H9 (cell line): ENCODE measurements at regions not wholly inside any gene's neighbourhood (a gene's known extent, or its start where the extent isn't known, plus 50 kb on each side); places are given as distances from the start of the nearest gene placed in this dataset.

Experiments
- DNase-seq: peaks from one replicate; pipeline ENCODE4 v3.0.0-alpha.2; 2017
- H2AFZ ChIP-seq: one replicate; pipeline ENCODE4 v1.6.1; 2013; ENCODE audit warnings: mild to moderate bottlenecking, low read length, control low read depth, moderate library complexity
- H2AK5ac ChIP-seq: 2 replicates; pipeline ENCODE4 v1.6.1; 2013; ENCODE audit warnings: low read length, control low read depth, mixed read lengths; ENCODE audit not compliant: insufficient read length
- H2BK120ac ChIP-seq: one replicate; pipeline ENCODE4 v1.6.1; 2013; ENCODE audit warnings: low read depth, mild to moderate bottlenecking, low read length, control low read depth, inconsistent platforms; ENCODE audit not compliant: poor library complexity, severe bottlenecking
- H2BK12ac ChIP-seq: 2 replicates; pipeline ENCODE4 v1.6.1; 2013; ENCODE audit warnings: low read length, control low read depth, mixed read lengths, low read depth; ENCODE audit not compliant: insufficient read length
- H2BK15ac ChIP-seq: 2 replicates; pipeline ENCODE4 v1.6.1; 2013; ENCODE audit warnings: low read depth, low read length, control low read depth
- H2BK20ac ChIP-seq: one replicate; pipeline ENCODE4 v1.6.1; 2013; ENCODE audit warnings: low read depth, mild to moderate bottlenecking, low read length, control low read depth, inconsistent platforms; ENCODE audit not compliant: poor library complexity, severe bottlenecking
- H2BK5ac ChIP-seq: 2 replicates; pipeline ENCODE4 v1.6.1; 2013; ENCODE audit warnings: low read length, control low read depth, mixed read lengths; ENCODE audit not compliant: insufficient read length
- H3K14ac ChIP-seq: 2 replicates; pipeline ENCODE4 v1.6.1; 2013; ENCODE audit warnings: low read length, control low read depth; ENCODE audit not compliant: insufficient read depth
- H3K18ac ChIP-seq: 2 replicates; pipeline ENCODE4 v1.6.1; 2013; ENCODE audit warnings: low read depth, mild to moderate bottlenecking, mixed read lengths, low read length, control low read depth; ENCODE audit not compliant: insufficient read length
- H3K23ac ChIP-seq: 2 replicates; pipeline ENCODE4 v1.6.1; 2013; ENCODE audit warnings: low read length, control low read depth, mixed read lengths, low read depth; ENCODE audit not compliant: insufficient read length
- H3K23me2 ChIP-seq: 2 replicates; pipeline ENCODE4 v1.6.1; 2013; ENCODE audit warnings: low read depth, mild to moderate bottlenecking, mixed read lengths, low read length, control low read depth; ENCODE audit not compliant: insufficient read length, poor library complexity, severe bottlenecking
- H3K27ac ChIP-seq: 2 replicates; pipeline ENCODE4 v1.5.1; 2013; ENCODE audit warnings: low read length, control low read depth, mixed read lengths, low read depth; ENCODE audit not compliant: insufficient read length
- H3K27me3 ChIP-seq: 2 replicates; pipeline ENCODE4 v1.6.1; 2013; ENCODE audit warnings: low read length, control low read depth, inconsistent platforms; ENCODE audit not compliant: insufficient read depth
- H3K4ac ChIP-seq: 2 replicates; pipeline ENCODE4 v1.6.1; 2013; ENCODE audit warnings: low read depth, mild to moderate bottlenecking, control low read depth, inconsistent platforms, low read length, moderate library complexity
- H3K4me1 ChIP-seq: 2 replicates; pipeline ENCODE4 v1.6.1; 2013; ENCODE audit warnings: low read length, control low read depth, inconsistent platforms; ENCODE audit not compliant: insufficient read depth
- H3K4me2 ChIP-seq: 2 replicates; pipeline ENCODE4 v1.6.1; 2013; ENCODE audit warnings: low read length, control low read depth, mixed read lengths; ENCODE audit not compliant: insufficient read length, insufficient read depth
- H3K56ac ChIP-seq: 2 replicates; pipeline ENCODE4 v1.6.1; 2013; ENCODE audit warnings: low read depth, mild to moderate bottlenecking, mixed read lengths, low read length, control low read depth; ENCODE audit not compliant: insufficient read length
- H3K79me1 ChIP-seq: 2 replicates; pipeline ENCODE4 v1.6.1; 2013; ENCODE audit warnings: low read depth, mild to moderate bottlenecking, moderate library complexity, low read length, control low read depth, inconsistent platforms; ENCODE audit not compliant: insufficient read depth, poor library complexity, severe bottlenecking
- H3K79me2 ChIP-seq: 2 replicates; pipeline ENCODE4 v1.6.1; 2013; ENCODE audit warnings: low read length, control low read depth, inconsistent platforms; ENCODE audit not compliant: insufficient read depth
- H3K9ac ChIP-seq: 2 replicates; pipeline ENCODE4 v1.6.1; 2013; ENCODE audit warnings: low read length, control low read depth, mixed read lengths; ENCODE audit not compliant: insufficient read length; ENCODE audit errors: extremely low read depth
- H3K9me3 ChIP-seq: one replicate; pipeline ENCODE4 v1.6.1; 2013; ENCODE audit warnings: low read depth, low read length, inconsistent platforms; ENCODE audit not compliant: control insufficient read depth
- H3T11ph ChIP-seq: one replicate; pipeline ENCODE4 v1.6.1; 2013; ENCODE audit warnings: mild to moderate bottlenecking, low read length, control low read depth, inconsistent platforms
- H4K20me1 ChIP-seq: one replicate; pipeline ENCODE4 v1.6.1; 2013; ENCODE audit not compliant: control insufficient read depth, insufficient read length, insufficient read depth
- H4K5ac ChIP-seq: 2 replicates; pipeline ENCODE4 v1.6.1; 2013; ENCODE audit warnings: low read depth, mild to moderate bottlenecking, mixed read lengths, low read length, control low read depth; ENCODE audit not compliant: insufficient read length
- H4K8ac ChIP-seq: replicated peaks from 2 replicates; pipeline ENCODE4 v1.6.1; 2013; ENCODE audit warnings: low read length, control low read depth, mixed read lengths, low read depth; ENCODE audit not compliant: insufficient read length
- H4K91ac ChIP-seq: 2 replicates; pipeline ENCODE4 v1.6.1; 2013; ENCODE audit warnings: low read depth, mild to moderate bottlenecking, moderate library complexity, mixed read lengths, low read length, control low read depth; ENCODE audit not compliant: insufficient read length
- H3K27ac Mint-ChIP-seq, 3 experiments: 2 replicates in 2 of 3; 3 replicates in 1 of 3; pipeline ENCODE4 v1.8.0; 2020 to 2021; ENCODE audit warnings: mixed read lengths in 3 of 3, mild to moderate bottlenecking in 1 of 3, moderate library complexity in 1 of 3
- H3K27me3 Mint-ChIP-seq: 2 replicates; pipeline ENCODE4 v1.8.0; 2021; ENCODE audit warnings: low read depth, mild to moderate bottlenecking, moderate library complexity, mixed read lengths
- H3K36me3 Mint-ChIP-seq, 3 experiments: 2 replicates in 2 of 3; 3 replicates in 1 of 3; pipeline ENCODE4 v1.8.0; 2020 to 2021; ENCODE audit warnings: low read depth in 3 of 3, mixed read lengths in 3 of 3; ENCODE audit not compliant: insufficient read depth in 1 of 3
- H3K4me1 Mint-ChIP-seq, 2 experiments: 2 replicates each; pipeline ENCODE4 v1.8.0; 2020; ENCODE audit warnings: mixed read lengths in 2 of 2
- H3K4me3 Mint-ChIP-seq, 2 experiments: 2 replicates in 1 of 2; 3 replicates in 1 of 2; pipeline ENCODE4 v1.8.0; 2020 to 2021; ENCODE audit warnings: mild to moderate bottlenecking in 2 of 2, mixed read lengths in 2 of 2, moderate library complexity in 1 of 2
- H3K9me3 Mint-ChIP-seq, 2 experiments: 2 replicates in 1 of 2; 3 replicates in 1 of 2; pipeline ENCODE4 v1.8.0; 2020; ENCODE audit warnings: mild to moderate bottlenecking in 2 of 2, mixed read lengths in 2 of 2, moderate library complexity in 1 of 2
- CTCF ChIP-seq: fragments of 200-600 bp; sonication (generic); conservative IDR thresholded peaks from 3 replicates; pipeline ENCODE4 v1.8.0; 2021; ENCODE audit warnings: antibody characterized with exemption, mild to moderate bottlenecking
- WGBS: extraction: QIAGEN DNeasy Blood & Tissue Kit; methylation state at CpG from one replicate; pipeline ENCODE4 v1.1.7; 2013; ENCODE audit warnings: missing lambda C conversion rate, low lambda C conversion rate, mixed read lengths; ENCODE audit not compliant: insufficient read length; ENCODE audit errors: extremely low coverage; 5-methylcytosine and 5-hydroxymethylcytosine counted together

GRCh38 chr11:128246364-128246801, 341.0 kb downstream of the ETS1 start:
- Histone ChIP-seq H2BK5ac (no peak overlapping the region), H3K4me1 (0 out of 2 replicates have a peak, but pooled peaks cover 2% of the 10 kb centered on the region), H4K20me1 (no peaks in the 10 kb centered on the region), H2BK12ac (no peak overlapping the region), H3T11ph (no peak overlapping the region), H3K27ac (no peak overlapping the region), H3K9me3 (no peaks in the 10 kb centered on the region), H3K79me1 (no peaks in the 10 kb centered on the region), H2BK120ac (no peak overlapping the region), H3K23ac (no peak overlapping the region), H3K79me2 (no peaks in the 10 kb centered on the region), H2BK15ac (no peak overlapping the region), H3K4ac (no peak overlapping the region), H2AK5ac (no peak overlapping the region), H3K56ac (no peak overlapping the region), H3K18ac (no peak overlapping the region), H4K8ac (no peak overlapping the region), H3K9ac (no peak overlapping the region), H4K5ac (no peak overlapping the region), H3K14ac (no peak overlapping the region), H3K4me2 (no peak overlapping the region), H3K27me3 (no peaks in the 10 kb centered on the region), H3K23me2 (no peaks in the 10 kb centered on the region), H2AFZ (no peak overlapping the region), H2BK20ac (no peak overlapping the region), H4K91ac (no peak overlapping the region)
- no peak for DNase-seq
- Mint-ChIP-seq H3K36me3 (no peaks in the 10 kb centered on the region), H3K27me3 (no peaks in the 10 kb centered on the region; the same call in 1 of the 2 replicates), H3K9me3 (no peaks in the 10 kb centered on the region), H3K4me1 (peaks cover 6 to 7% of the 10 kb centered on the region in 2 experiments), H3K27ac (no peak overlapping the region), H3K4me3 (no peak overlapping the region)
- WGBS = no CpG with 5 or more reads among the region's 8 CpGs
- TF ChIP-seq CTCF = no peak
